Stomach (tissue), 4 donors: ENCODE measurements at regions not wholly inside any gene's neighbourhood (a gene's known extent, or its start where the extent isn't known, plus 50 kb on each side); places are given as distances from the start of the nearest gene placed in this dataset.

Experiments used
- CTCF ChIP-seq, 7 experiments: fragments of 450-650 bp in 4 of 7; fragments of 200-600 bp in 3 of 7; sonication (generic) in 3 of 7; IDR thresholded peaks; one replicate each; pipeline ENCODE4 v1.5.1; 2016 to 2019; ENCODE audit warnings: antibody characterized with exemption in 7 of 7, control low read depth in 2 of 7, mild to moderate bottlenecking in 1 of 7
- EP300 ChIP-seq: sonication (generic); formaldehyde crosslinking; IDR thresholded peaks from one replicate; pipeline ENCODE4 v1.6.1; 2017; ENCODE audit warnings: antibody characterized with exemption
- POLR2A ChIP-seq, 4 donors: fragments of 450-650 bp; IDR thresholded peaks; one replicate each; pipeline ENCODE4 v1.6.1; 2016; ENCODE audit warnings: antibody characterized with exemption in 4 of 4, control low read depth in 2 of 4, mild to moderate bottlenecking in 1 of 4, moderate library complexity in 1 of 4
- POLR2AphosphoS5 ChIP-seq, 3 donors: sonication (generic); formaldehyde crosslinking; IDR thresholded peaks; one replicate each; pipeline ENCODE4 v1.6.1; 2016; ENCODE audit warnings: antibody characterized with exemption in 3 of 3

- no peak for TF ChIP-seq CTCF (IDR thresholded peaks at IDR 0.05)
- TF ChIP-seq POLR2A (IDR thresholded peaks at IDR 0.05) = no peak
- no peak for TF ChIP-seq POLR2AphosphoS5 (IDR thresholded peaks at IDR 0.05)
- TF ChIP-seq EP300 = no peak
Measured at GRCh38 chr6:44538807-44539201, 151.3 kb downstream of the CDC5L start.
